Erythroblast (primary cell): ENCODE measurements at regions not wholly inside any gene's neighbourhood (a gene's known extent, or its start where the extent isn't known, plus 50 kb on each side); places are given as distances from the start of the nearest gene placed in this dataset.

Source experiments
- GATA1 ChIP-seq: IDR thresholded peaks from 2 replicates; pipeline ENCODE4 v1.6.1; 2011; ENCODE audit warnings: low read depth, mild to moderate bottlenecking, control low read depth, low read length, moderate library complexity
- POLR2A ChIP-seq: IDR thresholded peaks from 2 replicates; pipeline ENCODE4 v1.6.1; 2011; ENCODE audit warnings: mild to moderate bottlenecking, low read length

DNA sequence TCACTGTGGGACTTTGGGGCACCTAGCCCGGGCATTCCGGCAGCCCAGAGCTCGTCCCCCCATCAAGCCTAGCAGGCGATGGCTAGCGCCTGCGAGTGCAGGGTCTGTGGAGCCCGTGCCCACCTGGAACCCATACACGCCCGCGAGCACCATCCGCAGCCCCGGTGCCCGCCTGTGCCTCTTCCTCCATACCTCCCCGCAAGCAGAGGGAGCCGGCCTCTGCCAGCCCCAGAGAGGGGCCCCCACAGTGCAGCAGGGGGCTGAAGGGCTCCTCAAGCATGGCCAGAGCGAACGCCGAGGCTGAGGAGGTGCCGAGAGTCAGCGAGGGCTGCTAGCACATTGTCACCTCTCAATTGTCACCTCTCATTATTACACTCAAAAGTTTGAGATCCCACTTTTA is 167.8 kb upstream of the EPHA6 start:
- TF ChIP-seq POLR2A (no peak), GATA1 (no peak)
